HG02840 (cell line): ENCODE measurements at regions not wholly inside any gene's neighbourhood (a gene's known extent, or its start where the extent isn't known, plus 50 kb on each side); places are given as distances from the start of the nearest gene placed in this dataset.

ENCODE experiments used
- ATAC-seq: cut with Tn5 transposase; IDR thresholded peaks from one replicate; pipeline ENCODE4 v1.9.1; 2021; ENCODE audit warnings: mild to moderate bottlenecking, moderate library complexity, moderate number of reproducible peaks; ENCODE audit not compliant: unreplicated experiment, low FRiP score

DNA sequence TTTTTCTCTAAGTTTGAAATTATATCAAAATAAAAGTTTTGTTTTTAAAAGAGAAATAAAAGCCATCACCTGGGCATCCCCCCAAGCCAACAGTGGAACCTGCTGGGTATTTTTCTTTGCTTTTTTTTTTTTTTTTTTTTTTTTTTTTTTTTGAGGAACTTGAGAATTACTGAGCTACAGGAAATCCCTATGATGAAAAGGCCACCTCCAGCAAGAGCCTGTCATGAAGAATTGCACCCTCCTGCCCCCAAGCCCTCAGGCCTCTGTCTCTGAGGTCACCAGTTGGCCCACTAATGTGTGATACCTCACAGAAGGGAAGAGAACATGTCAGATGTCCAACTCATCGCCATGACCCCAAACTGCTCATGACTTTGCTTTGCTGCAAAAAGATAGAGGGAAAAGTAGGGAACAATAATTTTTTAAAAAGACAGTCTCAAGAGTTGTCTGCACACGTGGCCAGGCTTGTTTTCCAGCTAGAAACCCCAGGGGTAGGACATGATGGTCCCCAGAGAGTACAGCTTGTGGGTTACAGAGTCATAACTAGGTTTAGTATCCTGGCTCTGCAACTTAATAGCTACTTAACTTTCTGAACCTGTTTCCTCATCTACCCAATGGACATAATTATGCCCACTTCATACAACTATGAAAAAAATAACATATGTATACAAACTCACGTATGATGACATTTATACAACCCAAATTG is 124.3 kb upstream of the EGLN3 start:
- no peak for ATAC-seq

DNA sequence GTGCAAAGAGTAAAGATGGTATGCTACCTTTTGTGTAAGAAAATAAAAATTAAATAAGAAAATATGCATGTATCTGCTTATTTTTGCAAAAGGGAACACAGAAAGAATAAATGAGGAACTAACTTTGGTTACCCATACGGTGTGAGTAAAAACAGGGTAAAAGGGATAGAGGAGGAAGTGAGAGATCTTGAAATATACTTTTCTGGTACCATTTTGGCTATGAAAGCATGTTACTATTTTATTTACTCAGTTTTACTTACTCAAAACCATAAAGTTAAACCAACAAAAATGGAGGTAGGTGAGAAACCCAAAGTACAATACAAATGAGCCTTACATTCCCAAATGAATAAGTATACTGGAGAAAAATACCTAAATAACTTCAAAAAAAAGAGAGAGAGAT is 122.0 kb upstream of the EGLN3 start:
- ATAC-seq: no peak

DNA sequence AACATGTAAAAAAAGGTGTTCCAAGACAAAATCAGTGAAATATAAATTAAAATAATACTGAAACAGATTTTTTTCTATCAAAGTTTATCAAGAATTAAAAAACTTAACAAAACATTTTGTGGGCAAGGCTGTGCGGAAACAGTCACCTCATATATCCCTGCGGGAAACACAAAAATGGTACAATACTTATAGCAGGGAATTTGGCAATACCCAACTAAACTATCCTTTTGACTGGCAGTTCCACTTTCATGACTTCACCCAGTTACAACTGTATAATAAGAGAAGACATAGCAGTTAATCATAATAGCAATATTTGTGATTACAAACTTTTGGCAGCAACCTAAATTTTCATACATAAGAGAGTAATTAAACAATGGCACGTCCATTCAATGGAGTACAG is 121.5 kb upstream of the EGLN3 start:
- ATAC-seq: no peak

DNA sequence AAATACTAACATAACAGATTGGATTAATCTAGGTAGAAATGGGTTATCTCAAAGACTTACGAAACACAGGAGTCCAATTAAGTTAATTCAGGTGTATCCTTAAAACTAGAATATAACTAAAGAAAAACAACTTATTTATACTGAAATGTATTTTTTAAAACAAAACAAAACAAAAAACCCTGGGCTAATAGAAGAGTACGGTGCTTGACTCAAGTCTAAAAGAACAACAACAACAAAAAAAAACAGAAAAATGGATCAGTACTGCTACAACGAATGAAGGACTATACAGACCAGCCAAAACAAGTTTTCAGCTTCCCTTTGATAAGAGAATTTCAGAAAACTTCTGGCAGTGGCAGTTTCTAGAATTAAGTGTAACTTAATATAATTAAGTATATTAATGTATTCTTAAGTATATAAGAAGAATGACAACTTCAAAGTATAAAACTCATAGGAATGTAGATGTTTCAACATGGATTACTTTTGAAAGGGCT is 120.1 kb upstream of the EGLN3 start:
- ATAC-seq: no peak

DNA sequence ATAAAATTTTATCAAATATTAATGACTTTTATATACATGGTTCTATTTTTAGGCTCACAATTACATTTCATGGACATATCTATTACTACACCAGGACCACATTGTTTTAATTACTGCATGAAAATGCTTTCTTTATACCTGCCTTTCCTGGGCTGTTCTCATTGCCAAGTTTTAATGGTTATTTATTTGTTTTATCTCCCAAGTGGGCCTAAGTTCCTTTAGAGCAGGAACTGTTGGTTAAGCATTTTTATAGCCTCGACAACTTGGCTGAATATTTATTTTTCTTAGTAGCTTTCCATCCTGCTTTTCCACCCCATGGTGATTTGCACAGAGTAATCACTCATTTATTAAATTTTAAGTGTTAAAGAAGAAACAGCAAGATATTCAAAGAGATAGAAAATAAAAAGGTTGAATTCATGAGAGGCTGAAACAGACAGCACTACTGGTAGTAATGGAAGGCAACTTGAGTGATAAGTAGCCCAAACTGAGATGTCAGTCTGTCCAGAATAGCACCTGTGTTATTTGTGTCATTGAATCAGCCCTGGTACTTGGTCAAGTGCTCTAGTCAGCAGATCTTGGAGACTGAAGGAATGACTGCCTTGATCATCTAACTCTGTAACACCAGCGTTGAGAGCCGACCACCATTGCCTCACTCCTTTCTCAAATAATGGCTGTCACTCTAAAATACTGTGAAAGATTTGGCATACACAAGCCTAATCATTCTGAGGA is 119.1 kb upstream of the EGLN3 start:
- ATAC-seq: no peak

DNA sequence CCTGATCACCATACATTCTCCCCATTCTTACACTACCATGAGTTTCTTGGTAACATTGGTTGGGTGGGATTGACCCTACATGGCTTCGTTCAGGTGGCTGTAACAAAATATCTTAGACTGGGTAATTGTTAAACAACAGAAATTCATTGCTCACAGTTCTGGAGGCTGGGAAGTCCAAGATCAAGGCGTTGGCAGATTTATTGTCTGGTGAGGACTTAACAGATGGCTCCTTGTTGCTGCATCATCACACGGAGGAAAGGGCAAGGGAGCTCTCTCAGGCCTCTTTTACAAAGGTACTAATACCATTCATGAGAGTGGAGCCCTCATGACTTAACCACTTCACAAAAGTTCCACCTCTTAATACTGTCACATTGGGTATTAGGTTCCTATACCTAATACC is 116.7 kb upstream of the EGLN3 start:
- no peak for ATAC-seq

DNA sequence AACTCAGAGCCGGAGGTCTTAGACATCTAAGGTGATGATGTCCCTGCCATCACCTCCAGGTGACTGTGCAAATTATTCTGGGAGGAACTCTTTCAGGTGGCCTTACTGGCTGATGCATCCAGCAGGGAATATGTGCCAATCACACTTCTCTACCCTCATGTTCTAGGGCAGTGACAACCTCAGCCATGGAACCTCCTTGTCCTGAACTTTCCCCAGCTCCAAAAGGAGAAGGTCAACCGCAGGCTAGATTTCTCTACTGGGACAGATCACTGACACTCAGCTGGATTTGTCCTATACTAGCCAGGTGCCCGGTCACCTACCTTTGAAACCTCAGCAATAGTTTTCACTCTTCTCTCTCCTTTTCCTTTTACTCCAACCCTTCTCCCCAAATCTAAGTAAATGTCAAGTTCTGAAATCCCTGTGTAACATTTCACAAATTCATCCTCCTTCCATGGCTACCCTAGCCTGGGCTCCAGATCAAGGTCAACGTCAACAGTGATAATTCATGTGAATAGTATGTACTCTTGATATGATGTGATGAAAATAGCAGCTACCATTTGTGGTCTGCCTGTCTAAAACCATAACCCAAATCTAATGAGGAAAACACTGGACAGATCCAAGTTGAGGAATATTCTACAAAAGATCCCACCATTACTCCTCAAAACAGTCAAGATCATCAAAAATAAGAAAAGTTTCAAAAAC is 115.0 kb upstream of the EGLN3 start:
- ATAC-seq: no peak

DNA sequence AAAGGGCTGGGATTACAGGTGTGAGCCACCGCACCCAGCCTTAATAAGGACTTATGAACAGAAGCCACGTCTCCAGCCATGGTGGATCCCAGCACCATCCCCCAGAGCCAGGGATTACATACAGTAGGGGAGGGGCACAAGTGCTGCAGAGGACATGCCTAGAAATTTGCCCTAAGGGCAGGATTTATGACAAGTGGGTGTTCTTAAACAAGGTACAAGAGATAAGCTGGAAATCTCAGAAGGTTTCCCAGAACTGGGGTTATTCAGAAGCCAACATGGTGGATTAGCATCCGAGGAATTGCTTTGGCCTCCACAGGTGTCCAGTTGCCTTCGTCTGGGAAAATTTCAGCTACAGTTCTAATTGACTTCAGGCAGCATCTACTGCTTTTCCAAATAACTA is 114.4 kb upstream of the EGLN3 start:
- no peak for ATAC-seq

DNA sequence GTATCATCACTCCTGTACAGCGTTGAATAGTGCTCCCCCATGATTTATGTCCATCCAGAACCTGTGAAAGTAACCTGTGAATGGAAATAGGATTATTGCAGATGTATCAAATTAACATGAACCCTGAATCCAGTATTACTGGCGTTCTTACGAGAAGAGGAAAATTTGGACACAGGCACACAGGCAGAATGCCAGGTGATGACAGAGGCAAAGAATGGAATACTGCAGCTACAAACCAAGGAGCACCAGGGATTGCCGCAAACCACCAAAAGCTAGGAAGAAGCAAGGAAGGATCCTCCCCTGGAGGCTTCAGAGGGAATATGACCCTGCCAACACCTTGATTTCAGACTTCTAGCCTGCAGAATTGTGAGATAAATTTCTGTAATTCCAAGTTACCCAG is 113.5 kb upstream of the EGLN3 start:
- ATAC-seq: no peak

DNA sequence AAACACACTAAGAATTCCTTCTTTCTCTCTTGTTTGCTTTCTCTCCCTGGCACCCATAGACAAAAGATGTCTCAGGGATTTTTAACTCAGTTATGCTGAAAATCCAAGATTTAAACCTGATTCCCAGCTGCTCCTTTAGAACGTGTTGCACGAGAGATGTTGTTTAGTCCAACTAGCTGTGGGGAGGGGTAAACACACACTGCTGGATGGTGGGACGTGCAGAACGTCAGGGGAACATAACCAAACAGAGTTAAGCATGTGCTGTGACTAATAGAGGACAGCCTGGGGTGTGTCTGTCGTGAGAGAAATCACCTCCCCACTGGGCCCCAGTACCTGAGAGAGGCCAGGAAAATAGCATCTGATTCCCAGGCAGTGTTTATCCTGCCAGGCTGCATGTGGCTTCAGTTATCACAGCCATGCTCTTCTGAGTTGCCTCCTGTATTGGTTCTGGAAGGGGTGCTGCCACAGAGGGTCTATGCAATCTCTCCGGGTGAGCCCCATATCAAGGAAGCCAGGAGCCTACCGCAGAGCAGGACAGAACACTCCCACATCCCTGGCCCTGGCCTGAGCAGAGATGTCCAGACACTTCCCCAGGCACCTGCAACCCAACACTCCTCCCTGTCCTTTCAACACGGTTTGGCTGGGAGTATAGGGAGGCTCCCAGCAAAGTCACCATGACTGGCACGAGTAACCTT is 112.7 kb upstream of the EGLN3 start:
- ATAC-seq: no peak

DNA sequence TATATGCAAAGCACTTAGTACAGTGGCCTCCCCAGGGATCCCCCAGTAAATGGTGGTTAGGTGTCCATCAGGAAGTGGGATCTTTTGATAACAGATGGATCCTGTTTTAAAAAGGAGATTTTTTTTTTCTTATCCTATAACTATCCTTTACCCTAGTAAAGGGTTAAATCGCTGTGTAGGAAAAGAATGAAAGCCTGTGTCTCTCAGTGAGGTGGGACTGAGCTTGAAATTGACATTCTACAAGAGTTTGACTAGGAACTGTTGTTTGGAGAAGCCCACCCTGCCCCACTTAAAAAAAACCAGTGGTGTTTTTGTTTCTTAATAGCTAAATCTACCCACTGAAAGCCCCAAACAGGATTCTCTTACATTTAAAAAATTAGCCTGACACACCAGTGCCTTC is 112.2 kb upstream of the EGLN3 start:
- no peak for ATAC-seq

DNA sequence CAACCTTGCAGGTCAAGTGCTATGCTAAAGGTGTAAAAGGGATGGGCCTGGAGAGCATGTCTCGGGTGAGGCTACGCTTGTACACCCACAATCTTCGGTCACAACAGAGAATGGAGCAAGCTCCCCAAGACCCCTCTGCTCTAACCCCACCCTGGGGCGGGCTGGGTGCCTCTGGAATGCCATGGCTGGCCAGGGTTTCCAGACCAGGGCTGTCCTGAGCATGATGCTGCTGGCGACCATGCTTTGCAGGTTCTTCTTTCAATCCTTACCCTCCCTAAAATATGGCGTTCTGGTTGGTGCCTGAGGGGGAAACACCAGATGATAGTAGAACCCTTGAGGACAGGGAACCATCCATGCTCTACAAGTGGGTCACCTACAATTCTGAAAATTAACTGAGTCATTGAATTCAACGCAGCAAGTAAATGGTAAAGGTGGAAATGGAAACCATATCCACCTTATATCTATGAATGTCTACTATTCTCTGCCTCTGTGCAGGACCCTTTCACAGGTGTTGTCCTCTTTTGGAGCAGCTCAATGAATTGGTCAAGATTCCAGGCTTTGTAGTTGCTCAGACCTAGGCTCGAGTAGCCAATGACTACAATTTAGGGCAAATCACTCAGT is 111.6 kb upstream of the EGLN3 start:
- no peak for ATAC-seq

DNA sequence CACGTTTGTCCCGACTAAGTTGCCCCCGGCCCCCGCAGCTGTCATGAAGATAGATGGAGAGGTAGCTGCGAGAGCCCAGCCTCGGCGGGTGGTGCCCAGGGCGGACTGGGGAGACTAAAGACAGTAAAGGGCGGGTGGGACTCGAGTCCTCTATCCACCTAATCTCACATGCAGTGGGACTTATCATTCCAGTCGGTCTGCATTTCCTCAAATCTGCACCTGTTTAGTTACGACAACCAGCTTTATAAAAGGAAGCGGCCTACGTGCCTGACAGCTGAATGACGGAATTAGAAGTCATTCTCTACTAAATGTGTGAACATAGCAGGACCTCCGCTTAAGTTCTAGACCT is 109.8 kb upstream of the EGLN3 start:
- ATAC-seq: peak; percentile 19

DNA sequence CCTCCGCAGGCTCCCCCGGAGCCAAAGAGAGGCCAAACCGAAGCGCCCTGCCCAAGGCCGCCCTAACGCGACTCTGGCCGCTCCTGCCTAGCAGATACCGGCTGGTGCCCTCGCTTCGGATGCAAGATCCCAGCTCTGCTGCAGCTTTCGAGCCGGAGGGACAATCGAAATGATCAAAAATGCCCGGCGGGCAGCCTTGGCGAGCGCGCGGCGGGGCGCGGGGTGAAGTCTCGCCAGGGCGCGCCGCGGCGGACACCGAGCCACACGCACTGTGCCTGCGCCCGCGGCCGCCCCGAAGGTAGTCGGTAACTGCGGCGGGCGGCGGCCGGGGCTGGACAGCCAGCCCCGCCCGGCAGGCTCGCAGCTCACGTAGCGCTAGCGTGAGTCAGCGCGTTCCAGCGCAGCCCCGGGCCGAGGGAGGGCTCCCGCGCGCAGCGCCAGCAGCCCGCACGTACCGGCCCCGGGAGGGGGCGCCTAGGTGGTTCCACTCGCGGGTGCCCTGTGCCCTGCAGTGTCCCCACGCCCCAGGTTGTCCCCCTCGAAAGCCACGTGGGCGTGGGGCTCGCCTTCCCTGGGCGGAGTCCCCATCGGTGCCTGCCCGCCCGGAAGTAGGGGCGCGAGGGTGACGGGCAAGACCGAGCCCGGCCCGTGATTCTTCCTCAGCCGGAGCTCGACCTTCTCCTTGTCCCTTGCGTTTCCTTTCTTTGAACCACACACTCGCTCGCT is 109.2 kb upstream of the EGLN3 start:
- peak; percentile 59 for ATAC-seq

DNA sequence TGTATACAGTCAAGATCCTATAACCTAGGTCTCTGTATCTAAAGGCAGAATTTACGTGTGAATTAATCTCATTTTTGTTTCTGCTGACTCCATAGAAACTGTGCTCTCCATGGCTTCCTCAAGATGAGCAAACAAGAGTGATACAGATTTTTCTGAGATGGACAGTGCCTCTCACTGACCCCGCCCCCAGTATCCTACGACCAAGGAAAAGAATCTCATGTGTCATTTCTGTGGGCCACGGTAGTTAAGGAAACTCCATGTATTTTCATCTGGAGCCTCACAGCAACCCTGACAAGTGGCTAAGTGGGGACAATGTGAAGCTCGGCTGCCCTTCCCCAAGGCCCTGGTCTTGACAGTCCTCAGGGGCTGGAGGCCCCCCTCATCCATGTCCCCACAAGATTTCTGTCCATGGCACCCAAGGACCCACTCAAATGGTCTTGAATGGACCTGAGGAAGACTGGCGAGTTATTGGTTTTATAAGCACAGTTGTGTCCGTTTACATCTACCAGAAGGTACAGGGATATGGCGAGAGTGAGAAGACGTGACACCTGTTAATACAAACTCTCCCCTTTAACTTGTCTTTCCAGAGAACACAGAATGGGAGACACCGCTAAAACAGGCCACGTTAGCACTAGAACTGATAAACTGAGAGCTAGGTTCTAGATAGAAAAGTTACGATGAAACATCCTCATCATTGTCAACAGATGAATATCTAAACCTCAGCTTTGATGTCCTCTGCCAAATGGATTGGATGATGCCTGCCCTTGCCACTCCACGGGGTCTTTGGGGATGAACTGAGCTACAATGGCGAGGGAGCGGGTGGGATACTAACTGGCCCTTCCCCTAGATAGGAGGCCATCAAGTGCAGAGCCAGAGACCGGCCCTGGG is 108.4 kb upstream of the EGLN3 start:
- ATAC-seq: peak; percentile 8

DNA sequence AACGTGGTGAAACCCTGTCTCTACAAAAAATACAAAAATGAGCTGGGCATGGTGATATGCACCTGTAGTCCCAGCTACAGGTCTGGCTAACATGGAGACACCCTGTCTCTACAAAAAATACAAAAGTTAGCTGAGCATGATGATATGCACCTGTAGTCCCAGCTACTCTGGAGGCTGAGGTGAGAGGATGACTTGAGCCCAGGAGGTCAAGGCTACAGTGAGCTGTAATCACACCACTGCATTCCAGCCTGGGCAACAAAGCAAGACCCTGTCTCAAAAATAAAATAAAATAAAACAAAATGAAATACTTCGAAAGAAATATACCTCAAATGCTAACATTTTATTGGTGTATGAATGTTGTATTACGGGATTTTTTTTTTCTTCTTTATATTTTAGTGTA is 107.6 kb upstream of the EGLN3 start:
- no peak for ATAC-seq

DNA sequence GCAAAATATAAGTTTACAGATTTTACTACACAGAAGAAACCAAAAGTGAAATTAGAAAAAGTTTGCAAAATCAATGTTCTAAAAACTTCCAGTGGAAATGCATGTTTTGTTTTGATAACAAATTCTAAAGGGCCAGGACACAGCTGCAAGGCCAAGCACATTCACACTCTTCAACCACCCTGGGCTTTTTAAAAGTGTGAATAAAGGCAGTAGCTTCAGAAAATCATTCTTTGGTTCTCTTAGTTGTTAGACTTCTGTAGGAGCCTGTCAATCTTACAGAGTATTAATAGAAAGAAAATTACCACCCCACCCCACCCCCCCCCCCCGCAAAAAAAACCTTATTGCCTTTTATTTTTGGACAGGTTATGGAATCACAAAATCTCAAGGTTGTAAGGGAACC is 105.2 kb upstream of the EGLN3 start:
- ATAC-seq: no peak

DNA sequence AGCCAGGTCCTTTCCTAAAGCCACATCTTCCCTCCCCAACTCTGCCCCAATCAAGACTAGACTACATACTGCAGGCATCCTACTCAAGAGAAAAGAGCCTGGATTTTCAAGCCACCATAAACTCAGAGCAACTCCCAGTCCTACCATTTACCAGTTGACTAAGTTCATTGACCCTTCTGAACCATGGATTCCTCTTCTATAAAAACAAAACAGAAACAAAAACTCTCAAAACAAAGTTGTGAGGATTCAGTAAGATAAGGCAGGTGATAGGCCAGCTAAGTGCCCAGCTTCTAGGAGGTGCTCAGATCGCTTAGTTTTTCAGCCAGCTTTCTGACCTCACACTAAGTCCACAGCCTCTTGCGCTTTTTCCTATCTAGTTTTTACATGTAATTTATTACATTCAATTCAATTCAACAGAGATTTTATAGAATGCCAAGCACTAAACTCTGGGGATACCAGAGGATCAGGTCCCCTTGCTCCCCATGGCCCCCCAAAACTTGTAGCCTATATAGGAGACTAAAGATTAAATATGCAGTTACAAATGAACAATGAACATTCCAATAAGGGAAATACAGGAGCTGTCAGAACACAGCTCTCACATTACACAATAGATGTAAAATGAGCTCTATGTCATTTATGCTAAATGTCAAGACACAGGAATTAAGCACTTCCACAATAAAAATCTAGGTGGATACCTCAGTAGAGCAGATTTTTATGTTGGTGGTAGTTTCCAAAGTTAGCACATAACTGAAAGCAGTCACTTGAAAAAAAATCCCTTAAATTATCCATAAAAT is 104.5 kb upstream of the EGLN3 start:
- ATAC-seq: no peak
